GM12878 (cell line): ENCODE measurements at regions not wholly inside any gene's neighbourhood (a gene's known extent, or its start where the extent isn't known, plus 50 kb on each side); places are given as distances from the start of the nearest gene placed in this dataset.
A peak's percentile ranks its signal among the peaks of the same experiment; 100 is the strongest.

Source experiments
- ATAC-seq: fragments of 200-7000 bp; cut with Tn5 transposase; 3 replicates; pipeline ENCODE4 v1.9.1; 2020; ENCODE audit warnings: mild to moderate bottlenecking, moderate library complexity
- BruUV-seq: library from RNA; stranded (reverse); fragments of 400-500 nt; replicated peaks from 2 replicates; lab custom pipeline; 2021; lab: Mats Ljungman, UMichigan
- CTCF ChIA-PET: fragments of 300-600 bp; sonication (Branson Sonifier 250); formaldehyde crosslinking; extraction: SDS; loops from one replicate; lab custom pipeline; 2021; ENCODE audit warnings: inconsistent platforms; lab: Yijun Ruan, JAX
- POLR2A ChIA-PET: fragments of 350-600 bp; formaldehyde crosslinking; extraction: SDS; loops from one replicate; lab custom pipeline; 2021; ENCODE audit warnings: inconsistent platforms; lab: Charles Lee
- RAD21 ChIA-PET: fragments of 300-600 bp; sonication (Branson Sonifier 250); formaldehyde crosslinking; loops from one replicate; lab custom pipeline; 2023; ENCODE audit warnings: antibody characterized with exemption; ENCODE audit not compliant: unreplicated experiment; lab: Charles Lee
- SMC1A ChIA-PET: fragments of 300-600 bp; sonication (Branson Sonifier 250); formaldehyde crosslinking; loops from one replicate; lab custom pipeline; 2023; ENCODE audit not compliant: unreplicated experiment, uncharacterized antibody; lab: Charles Lee
- DNase-seq: peaks from one replicate; pipeline ENCODE4 v3.0.0-alpha.2; 2011; ENCODE audit warnings: low read depth, low spot score
- FAIRE-seq: peaks from 3 replicates; lab custom pipeline; 2011; peaks lifted over from hg19 to GRCh38; lab: Jason Lieb, UNC
- H2AFZ ChIP-seq: 2 replicates; pipeline ENCODE4 v1.6.0; 2011; ENCODE audit warnings: low read depth, low read length, control low read depth; ENCODE audit not compliant: control insufficient read depth
- H3K27ac ChIP-seq: 2 replicates; pipeline ENCODE4 v1.5.1; 2011; ENCODE audit warnings: control low read depth; ENCODE audit not compliant: control insufficient read depth, insufficient read depth
- H3K27me3 ChIP-seq, 2 experiments: replicated peaks in 1 of 2; 2 replicates each; pipeline versions ENCODE4 v1.6.0 to v1.6.1; 2011; ENCODE audit warnings: low read length in 1 of 2; ENCODE audit not compliant: control insufficient read depth in 2 of 2, insufficient read depth in 2 of 2
- H3K36me3 ChIP-seq, 2 experiments: 2 replicates each; pipeline ENCODE4 v1.5.1; 2011; ENCODE audit warnings: low read length in 1 of 2; ENCODE audit not compliant: control insufficient read depth in 2 of 2, insufficient read depth in 2 of 2
- H3K4me1 ChIP-seq: 2 replicates; pipeline ENCODE4 v1.6.1; 2011; ENCODE audit warnings: mild to moderate bottlenecking, low read length, moderate library complexity, mixed read lengths; ENCODE audit not compliant: control insufficient read depth, insufficient read depth
- H3K4me2 ChIP-seq: 2 replicates; pipeline ENCODE4 v1.6.0; 2011; ENCODE audit warnings: control low read depth; ENCODE audit not compliant: control insufficient read depth, insufficient read depth
- H3K4me3 ChIP-seq: fragments of 200-600 bp; sonication (generic); 2 replicates; pipeline ENCODE4 v1.5.1; 2016
- H3K79me2 ChIP-seq: 2 replicates; pipeline ENCODE4 v1.6.0; 2011; ENCODE audit warnings: low read length; ENCODE audit not compliant: control insufficient read depth, insufficient read depth
- H3K9ac ChIP-seq: 2 replicates; pipeline ENCODE4 v1.8.0; 2011; ENCODE audit warnings: low read length, control low read depth, mixed read lengths; ENCODE audit not compliant: control insufficient read depth, insufficient read depth
- H3K9me3 ChIP-seq: replicated peaks from 3 replicates; pipeline ENCODE4 v1.5.1; 2011; ENCODE audit warnings: mild to moderate bottlenecking, low read length; ENCODE audit not compliant: control insufficient read depth, insufficient read depth
- H4K20me1 ChIP-seq: 2 replicates; pipeline ENCODE4 v1.6.0; 2011; ENCODE audit not compliant: control insufficient read depth, insufficient read depth
- CEBPZ ChIP-seq: fragments of 150-350 bp; IDR thresholded peaks from 2 replicates; pipeline ENCODE4 v1.6.1; 2016; ENCODE audit warnings: low read depth, low read length
- ELK1 ChIP-seq: IDR thresholded peaks from 2 replicates; pipeline ENCODE4 v1.6.1; 2012; ENCODE audit warnings: low read depth, low read length, improper control_type of control experiment
- FOS ChIP-seq: IDR thresholded peaks from 3 replicates; pipeline ENCODE4 v1.6.1; 2011; ENCODE audit warnings: borderline replicate concordance; ENCODE audit not compliant: insufficient read length; ENCODE audit errors: extremely low read depth
- HCFC1 ChIP-seq: fragments of 150-350 bp; IDR thresholded peaks from 2 replicates; pipeline ENCODE4 v1.6.1; 2014; ENCODE audit warnings: low read length
- IKZF1 ChIP-seq: fragments of 450-650 bp; conservative IDR thresholded peaks from 2 replicates; pipeline ENCODE4 v1.6.1; 2017; ENCODE audit warnings: antibody characterized with exemption, mild to moderate bottlenecking
- JUND ChIP-seq: IDR thresholded peaks from 2 replicates; pipeline ENCODE4 v1.6.1; 2012; ENCODE audit warnings: low read depth, mild to moderate bottlenecking, low read length, improper control_type of control experiment, moderate library complexity
- MEF2B ChIP-seq: fragments of 450-650 bp; IDR thresholded peaks from 2 replicates; pipeline ENCODE4 v1.6.1; 2018; ENCODE audit warnings: mild to moderate bottlenecking, moderate library complexity; ENCODE audit not compliant: partially characterized antibody, poor library complexity, severe bottlenecking
- NR2C2 ChIP-seq: IDR thresholded peaks from 2 replicates; pipeline ENCODE4 v1.6.1; 2011; ENCODE audit warnings: borderline replicate concordance, low read depth; ENCODE audit not compliant: control insufficient read depth, insufficient read length
- PAX5 ChIP-seq: IDR thresholded peaks from 2 replicates; pipeline ENCODE4 v1.6.1; 2011; ENCODE audit warnings: low read depth, low read length, borderline replicate concordance
- RAD21 ChIP-seq: IDR thresholded peaks from 2 replicates; pipeline ENCODE4 v1.6.1; 2011; ENCODE audit warnings: mild to moderate bottlenecking, low read depth, low read length, moderate library complexity; ENCODE audit not compliant: insufficient read depth
- SKIL ChIP-seq: fragments of 450-650 bp; IDR thresholded peaks from 2 replicates; pipeline ENCODE4 v1.6.1; 2017; ENCODE audit warnings: mild to moderate bottlenecking, low read depth, inconsistent platforms; ENCODE audit not compliant: poor library complexity, severe bottlenecking
- SMAD5 ChIP-seq: IDR thresholded peaks from 2 replicates; pipeline ENCODE4 v1.6.1; 2016; ENCODE audit warnings: antibody characterized with exemption, low read depth
- WGBS: methylation state at CpG from one replicate; pipeline ENCODE4 v1.1.6; 2016; ENCODE audit warnings: low lambda C conversion rate; ENCODE audit not compliant: insufficient replicate concordance, insufficient coverage; ENCODE audit errors: missing lambda C conversion rate; 5-methylcytosine and 5-hydroxymethylcytosine counted together
- in situ Hi-C: fragments of 300-500 bp; cut with MboI; formaldehyde crosslinking; loops from 9 replicates; pipeline ENCODE4 v1.14.3; 2018; ENCODE audit warnings: mixed read lengths
- intact Hi-C: fragments of 100-400 bp; cut with micrococcal nuclease; formaldehyde crosslinking; loops from one replicate; pipeline ENCODE4 v1.14.2; 2022; ENCODE audit not compliant: unreplicated experiment

GRCh38 chr3:168581771-168582225 lies 486.1 kb upstream of the GOLIM4 start:
- Histone ChIP-seq H3K9ac (no peak overlapping the region), H3K4me2 (no peak overlapping the region), H3K27me3 (no peaks in the 10 kb centered on the region), H3K79me2 (no peaks in the 10 kb centered on the region), H3K4me3 (no peak overlapping the region), H4K20me1 (no peaks in the 10 kb centered on the region), H3K36me3 (no peaks in the 10 kb centered on the region), H3K27ac (no peak overlapping the region), H3K9me3 (no peaks in the 10 kb centered on the region), H2AFZ (no peak overlapping the region), H3K4me1 (no peaks in the 10 kb centered on the region)
- 0 out of 2 replicates have a peak, but pooled peaks have one; percentile 56 for TF ChIP-seq PAX5
- no peak for TF ChIP-seq HCFC1
- TF ChIP-seq IKZF1, result no peak
- no peak for TF ChIP-seq ELK1
- TF ChIP-seq MEF2B, result peak; percentile 45
- no peak for TF ChIP-seq RAD21
- 24% methylated on average over 2 of the region's 2 CpGs for whole genome bisulfite sequencing
- ChIA-PET CTCF (no interaction called here), SMC1A (no interaction called here), POLR2A (no interaction called here), RAD21 (no interaction called here)
- DNase-seq (no peak), FAIRE-seq (no peak), ATAC-seq (peak; percentile 70)
- intact Hi-C loops, result no loop called here
- in situ Hi-C loops, result no loop called here
- BruUV-seq, result no TSS peak

GRCh38 chr3:168579010-168579409 lies 483.3 kb upstream of the GOLIM4 start:
- in situ Hi-C loops, result no loop called here
- no TSS peak for BruUV-seq
- ATAC-seq, result no peak
- no peak for TF ChIP-seq FOS
- TF ChIP-seq CEBPZ, result no peak
- no peak for TF ChIP-seq NR2C2
- TF ChIP-seq JUND, result no peak
- TF ChIP-seq SMAD5, result no peak
- TF ChIP-seq SKIL, result no peak

More at GRCh38 chr3:168579010-168579409, 483.3 kb upstream of the GOLIM4 start:
- Histone ChIP-seq H3K4me3 (no peak overlapping the region), H3K27ac (no peak overlapping the region), H3K9me3 (no peaks in the 10 kb centered on the region), H3K36me3 (no peaks in the 10 kb centered on the region), H3K79me2 (no peaks in the 10 kb centered on the region), H2AFZ (no peak overlapping the region), H3K27me3 (no peaks in the 10 kb centered on the region), H3K9ac (no peak overlapping the region), H3K4me1 (no peaks in the 10 kb centered on the region), H4K20me1 (no peaks in the 10 kb centered on the region), H3K4me2 (no peak overlapping the region)
- RAD21 ChIA-PET, result interaction anchor here (0.7 kb wide), 1 partner anchor 34 kb away, joined by 4 read pairs; no protein-coding TSS in a partner anchor
- POLR2A ChIA-PET, result no interaction called here
- intact Hi-C loops, result no loop called here
- SMC1A ChIA-PET, result no interaction called here
- 0% methylated on average over 1 of the region's 1 CpG for WGBS
- CTCF ChIA-PET, result interaction anchor here (1.4 kb wide), 1 partner anchor 21 kb away, joined by 3 read pairs; no protein-coding TSS in a partner anchor
- FAIRE-seq (no peak), DNase-seq (no peak)
